Uterus (tissue), 2 donors: ENCODE measurements at regions not wholly inside any gene's neighbourhood (a gene's known extent, or its start where the extent isn't known, plus 50 kb on each side); places are given as distances from the start of the nearest gene placed in this dataset.

Source experiments
- POLR2A ChIP-seq, 2 donors: fragments of 450-650 bp; IDR thresholded peaks; one replicate each; pipeline ENCODE4 v1.6.1; 2016; ENCODE audit warnings: antibody characterized with exemption in 2 of 2, mild to moderate bottlenecking in 1 of 2, moderate library complexity in 1 of 2
- TF ChIP-seq, protein P1 (sequence below), 4 experiments: fragments of 200-600 bp in 2 of 4; fragments of 450-650 bp in 2 of 4; sonication (generic) in 2 of 4; IDR thresholded peaks; one replicate each; pipeline ENCODE4 v1.5.1; 2016 to 2019; ENCODE audit warnings: antibody characterized with exemption in 4 of 4, mild to moderate bottlenecking in 2 of 4, moderate library complexity in 1 of 4

- TF ChIP-seq, protein P1, sequence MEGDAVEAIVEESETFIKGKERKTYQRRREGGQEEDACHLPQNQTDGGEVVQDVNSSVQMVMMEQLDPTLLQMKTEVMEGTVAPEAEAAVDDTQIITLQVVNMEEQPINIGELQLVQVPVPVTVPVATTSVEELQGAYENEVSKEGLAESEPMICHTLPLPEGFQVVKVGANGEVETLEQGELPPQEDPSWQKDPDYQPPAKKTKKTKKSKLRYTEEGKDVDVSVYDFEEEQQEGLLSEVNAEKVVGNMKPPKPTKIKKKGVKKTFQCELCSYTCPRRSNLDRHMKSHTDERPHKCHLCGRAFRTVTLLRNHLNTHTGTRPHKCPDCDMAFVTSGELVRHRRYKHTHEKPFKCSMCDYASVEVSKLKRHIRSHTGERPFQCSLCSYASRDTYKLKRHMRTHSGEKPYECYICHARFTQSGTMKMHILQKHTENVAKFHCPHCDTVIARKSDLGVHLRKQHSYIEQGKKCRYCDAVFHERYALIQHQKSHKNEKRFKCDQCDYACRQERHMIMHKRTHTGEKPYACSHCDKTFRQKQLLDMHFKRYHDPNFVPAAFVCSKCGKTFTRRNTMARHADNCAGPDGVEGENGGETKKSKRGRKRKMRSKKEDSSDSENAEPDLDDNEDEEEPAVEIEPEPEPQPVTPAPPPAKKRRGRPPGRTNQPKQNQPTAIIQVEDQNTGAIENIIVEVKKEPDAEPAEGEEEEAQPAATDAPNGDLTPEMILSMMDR (IDR thresholded peaks at IDR 0.05): no peak
- TF ChIP-seq POLR2A (IDR thresholded peaks at IDR 0.05): no peak
Observed at GRCh38 chr16:26386096-26386495, 680.6 kb upstream of the C16orf82 start.
